ENCODE measurements at regions not wholly inside any gene's neighbourhood (a gene's known extent, or its start where the extent isn't known, plus 50 kb on each side); places are given as distances from the start of the nearest gene placed in this dataset.

- no peak for DNase-seq
Observed at GRCh38 chr3:163056874-163057497, 1560.4 kb downstream of the OTOL1 start.

- no peak for DNase-seq
Observed at GRCh38 chr3:163058031-163058854, 1561.6 kb downstream of the OTOL1 start.

GRCh38 chr3:163071713-163072112, 1575.1 kb downstream of the OTOL1 start:
- no peak for DNase-seq
